ENCODE measurements at regions not wholly inside any gene's neighbourhood (a gene's known extent, or its start where the extent isn't known, plus 50 kb on each side); places are given as distances from the start of the nearest gene placed in this dataset.

- TF ChIP-seq MAX (IDR thresholded peaks at IDR 0.05), result no peak
- TF ChIP-seq ZNF274 (IDR thresholded peaks at IDR 0.05; ENCODE audit: low read depth, low read length), result no peak
- TF ChIP-seq POLR2AphosphoS5 (IDR thresholded peaks at IDR 0.05; ENCODE audit: low read depth, low read length), result no peak
- TF ChIP-seq CTCF (IDR thresholded peaks at IDR 0.05 in 2 of 3, conservative IDR thresholded peaks at IDR 0.05 in 1 of 3; ENCODE audit: borderline replicate concordance in 1 of 3, insufficient read depth in 1 of 3, low read depth in 2 of 3, low read length in 2 of 3), result no peak
- no peak for TF ChIP-seq SIN3A (IDR thresholded peaks at IDR 0.05; ENCODE audit: low read depth)
- no peak for TF ChIP-seq ATF3 (IDR thresholded peaks at IDR 0.05)
- TF ChIP-seq JUND (IDR thresholded peaks at IDR 0.05), result no peak
- no peak for TF ChIP-seq POLR2A (IDR thresholded peaks at IDR 0.05; ENCODE audit: borderline replicate concordance, extremely low read depth, insufficient read depth, insufficient read length)
- no peak for TF ChIP-seq CEBPB (IDR thresholded peaks at IDR 0.05; ENCODE audit: low read depth)
- no peak for TF ChIP-seq ZFX (IDR thresholded peaks at IDR 0.05)
- TF ChIP-seq EZH2 (IDR thresholded peaks at IDR 0.05), result no peak
- no peak for TF ChIP-seq EZH2phosphoT487 (IDR thresholded peaks at IDR 0.05; ENCODE audit: borderline replicate concordance)
These were observed 257.3 kb downstream of the PTBP2 start for GRCh38 chr1:96978901-96979300.

Measured in HCT116 (cell line).